Caco-2 (cell line): ENCODE measurements at regions not wholly inside any gene's neighbourhood (a gene's known extent, or its start where the extent isn't known, plus 50 kb on each side); places are given as distances from the start of the nearest gene placed in this dataset.

Experiments
- BruUV-seq: library from RNA; stranded (reverse); fragments of 400-500 nt; replicated peaks from 2 replicates; lab custom pipeline; 2021; lab: Mats Ljungman, UMichigan
- CTCF ChIA-PET: fragments of 300-600 bp; sonication (Branson Sonifier 250); formaldehyde crosslinking; loops from one replicate; lab custom pipeline; 2022; ENCODE audit warnings: antibody characterized with exemption; lab: Charles Lee
- POLR2A ChIA-PET: fragments of 300-600 bp; sonication (Branson Sonifier 250); formaldehyde crosslinking; loops from one replicate; lab custom pipeline; 2022; ENCODE audit warnings: antibody characterized with exemption; lab: Charles Lee
- DNase-seq, 2 experiments: peaks; one replicate each; pipeline versions ENCODE4 v3.0.0 to v3.0.0-alpha.2; 2020 to 2022
- H3K27me3 ChIP-seq: replicated peaks from 2 replicates; pipeline ENCODE4 v1.6.0; 2011; ENCODE audit warnings: low read length; ENCODE audit not compliant: control insufficient read depth, insufficient read depth
- H3K36me3 ChIP-seq: 2 replicates; pipeline ENCODE4 v1.5.1; 2011; ENCODE audit warnings: low read length; ENCODE audit not compliant: control insufficient read depth, insufficient read depth
- H3K4me1 ChIP-seq: fragments of 250-450 bp; sonication (Bioruptor Pico); 2 replicates; pipeline ENCODE4 v1.5.1; 2020; ENCODE audit warnings: mild to moderate bottlenecking
- H3K4me3 ChIP-seq: 2 replicates; pipeline ENCODE4 v1.5.1; 2011; ENCODE audit warnings: low read depth, mild to moderate bottlenecking, control low read depth, low read length
- H3K9me3 ChIP-seq: fragments of 250-450 bp; sonication (Bioruptor Pico); 2 replicates; pipeline ENCODE4 v1.5.1; 2020; ENCODE audit warnings: mild to moderate bottlenecking, moderate library complexity
- H3K27ac Mint-ChIP-seq: one replicate; pipeline ENCODE4 v1.8.0; 2022; ENCODE audit warnings: mixed read lengths; ENCODE audit not compliant: unreplicated experiment
- H3K27me3 Mint-ChIP-seq: one replicate; pipeline ENCODE4 v1.8.0; 2022; ENCODE audit warnings: mixed read lengths; ENCODE audit not compliant: insufficient read depth, unreplicated experiment
- H3K36me3 Mint-ChIP-seq: one replicate; pipeline ENCODE4 v1.8.0; 2022; ENCODE audit warnings: mild to moderate bottlenecking, mixed read lengths; ENCODE audit not compliant: insufficient read depth, unreplicated experiment
- H3K4me1 Mint-ChIP-seq: one replicate; pipeline ENCODE4 v1.8.0; 2022; ENCODE audit warnings: low read depth, mixed read lengths; ENCODE audit not compliant: unreplicated experiment
- H3K4me3 Mint-ChIP-seq: one replicate; pipeline ENCODE4 v1.8.0; 2022; ENCODE audit warnings: mild to moderate bottlenecking, moderate library complexity, mixed read lengths; ENCODE audit not compliant: unreplicated experiment
- H3K9me3 Mint-ChIP-seq: one replicate; pipeline ENCODE4 v1.8.0; 2022; ENCODE audit warnings: mixed read lengths; ENCODE audit not compliant: unreplicated experiment
- CTCF ChIP-seq, 2 experiments: fragments of 200-600 bp in 1 of 2; IDR thresholded peaks; 1 replicate in 1 of 2; 2 replicates in 1 of 2; pipeline versions ENCODE4 v1.5.1 to v1.8.0; 2011 to 2022; ENCODE audit warnings: antibody characterized with exemption in 1 of 2, control low read depth in 1 of 2, inconsistent platforms in 1 of 2, low read depth in 1 of 2, low read length in 1 of 2, mild to moderate bottlenecking in 1 of 2, moderate library complexity in 1 of 2; ENCODE audit not compliant: insufficient read depth in 1 of 2, severe bottlenecking in 1 of 2, unreplicated experiment in 1 of 2
- intact Hi-C: fragments of 100-400 bp; cut with micrococcal nuclease; formaldehyde crosslinking; loops from one replicate; pipeline ENCODE4 v1.10.0; 2022; ENCODE audit not compliant: unreplicated experiment

- H3K36me3 ChIP-seq, result no peaks in the 10 kb centered on the region
- H3K9me3 ChIP-seq, result peaks cover 10% of the 10 kb centered on the region; the same call in 1 of the 2 replicates
- CTCF ChIA-PET, result no interaction called here
- no peak overlapping the region for H3K4me3 ChIP-seq
- POLR2A ChIA-PET, result no interaction called here
- TF ChIP-seq CTCF (IDR thresholded peaks at IDR 0.05; ENCODE audit: insufficient read depth in 1 of 2, low read depth in 1 of 2, low read length in 1 of 2, severe bottlenecking in 1 of 2, unreplicated experiment in 1 of 2), result no peak
- H3K27me3 Mint-ChIP-seq, result peaks cover 5% of the 10 kb centered on the region
- DNase-seq, result no peak
- H3K27ac Mint-ChIP-seq, result no peak overlapping the region
- no peaks in the 10 kb centered on the region for H3K4me1 ChIP-seq
- no peaks in the 10 kb centered on the region for H3K27me3 ChIP-seq
- no peaks in the 10 kb centered on the region for H3K4me1 Mint-ChIP-seq
- intact Hi-C loops, result no loop called here
- peaks cover 19% of the 10 kb centered on the region for H3K9me3 Mint-ChIP-seq
- H3K36me3 Mint-ChIP-seq, result no peaks in the 10 kb centered on the region
- no peak overlapping the region for H3K4me3 Mint-ChIP-seq
- no TSS peak for BruUV-seq
These were observed 103.9 kb upstream of the ACVR1 start for GRCh38 chr2:157980020-157980419.

GRCh38 chr2:157971702-157972101 lies 95.6 kb upstream of the ACVR1 start:
- peaks cover 13% of the 10 kb centered on the region for H3K9me3 Mint-ChIP-seq
- no peak overlapping the region for H3K27ac Mint-ChIP-seq
- Histone ChIP-seq H3K9me3 (no peaks in the 10 kb centered on the region), H3K36me3 (no peaks in the 10 kb centered on the region), H3K4me1 (no peaks in the 10 kb centered on the region), H3K4me3 (no peak overlapping the region), H3K27me3 (no peaks in the 10 kb centered on the region)
- BruUV-seq, result no TSS peak
- no peak for DNase-seq
- intact Hi-C loops, result no loop called here
- no peaks in the 10 kb centered on the region for H3K36me3 Mint-ChIP-seq
- H3K4me3 Mint-ChIP-seq, result no peak overlapping the region
- ChIA-PET CTCF (no interaction called here), POLR2A (no interaction called here)
- no peaks in the 10 kb centered on the region for H3K4me1 Mint-ChIP-seq
- peaks cover 7% of the 10 kb centered on the region for H3K27me3 Mint-ChIP-seq
- TF ChIP-seq CTCF (IDR thresholded peaks at IDR 0.05; ENCODE audit: insufficient read depth in 1 of 2, low read depth in 1 of 2, low read length in 1 of 2, severe bottlenecking in 1 of 2, unreplicated experiment in 1 of 2), result no peak

- POLR2A ChIA-PET, result no interaction called here
- peaks cover 13% of the 10 kb centered on the region for H3K9me3 Mint-ChIP-seq
- Histone ChIP-seq H3K27me3 (no peaks in the 10 kb centered on the region), H3K36me3 (no peaks in the 10 kb centered on the region), H3K4me3 (no peak overlapping the region), H3K9me3 (no peaks in the 10 kb centered on the region; the same call in 1 of the 2 replicates), H3K4me1 (no peaks in the 10 kb centered on the region)
- no peak overlapping the region for H3K4me3 Mint-ChIP-seq
- CTCF ChIA-PET, result interaction anchor here (0.6 kb wide), 1 partner anchor 68 kb away, joined by 3 read pairs; no protein-coding TSS in a partner anchor
- no peak for DNase-seq
- no TSS peak for BruUV-seq
- no peaks in the 10 kb centered on the region for H3K36me3 Mint-ChIP-seq
- H3K27ac Mint-ChIP-seq, result no peak overlapping the region
- peaks cover 7% of the 10 kb centered on the region for H3K27me3 Mint-ChIP-seq
- intact Hi-C loops, result no loop called here
- no peak for TF ChIP-seq CTCF (IDR thresholded peaks at IDR 0.05; ENCODE audit: insufficient read depth in 1 of 2, low read depth in 1 of 2, low read length in 1 of 2, severe bottlenecking in 1 of 2, unreplicated experiment in 1 of 2)
- no peaks in the 10 kb centered on the region for H3K4me1 Mint-ChIP-seq
These were observed 91.7 kb upstream of the ACVR1 start for GRCh38 chr2:157967856-157968255.
